HL-60 (cell line): ENCODE measurements at regions not wholly inside any gene's neighbourhood (a gene's known extent, or its start where the extent isn't known, plus 50 kb on each side); places are given as distances from the start of the nearest gene placed in this dataset.

Experiments used
- DNase-seq, 2 experiments: peaks; one replicate each; pipeline ENCODE4 v3.0.0-alpha.2; 2010 to 2020; ENCODE audit warnings: low read depth in 1 of 2, low spot score in 1 of 2
- H3K27ac ChIP-seq: fragments of 250-450 bp; sonication (Bioruptor Pico); replicated peaks from 2 replicates; pipeline ENCODE4 v1.5.1; 2020; ENCODE audit warnings: mild to moderate bottlenecking, moderate library complexity
- H3K27me3 ChIP-seq: fragments of 250-450 bp; sonication (Bioruptor Pico); 2 replicates; pipeline ENCODE4 v1.5.1; 2021; ENCODE audit warnings: mild to moderate bottlenecking, moderate library complexity; ENCODE audit not compliant: insufficient read depth, poor library complexity, severe bottlenecking
- H3K4me3 ChIP-seq: replicated peaks from 2 replicates; pipeline ENCODE4 v1.5.1; 2011; ENCODE audit warnings: mild to moderate bottlenecking, control low read depth, low read length; ENCODE audit not compliant: insufficient read depth
- GABPA ChIP-seq: IDR thresholded peaks from 2 replicates; pipeline ENCODE4 v1.6.1; 2012; ENCODE audit warnings: low read depth
- POLR2AphosphoS5 ChIP-seq: IDR thresholded peaks from 2 replicates; pipeline ENCODE4 v1.6.1; 2012; ENCODE audit warnings: low read depth
- SPI1 ChIP-seq: IDR thresholded peaks from 2 replicates; pipeline ENCODE4 v1.6.1; 2012; ENCODE audit warnings: low read depth, mild to moderate bottlenecking, borderline replicate concordance
- TF ChIP-seq, protein P1 (sequence below): IDR thresholded peaks from 2 replicates; pipeline ENCODE4 v1.6.1; 2012; ENCODE audit warnings: low read depth; ENCODE audit not compliant: insufficient replicate concordance
- TF ChIP-seq, protein P2 (sequence below): IDR thresholded peaks from one replicate; pipeline ENCODE4 v1.5.1; 2011; ENCODE audit warnings: low read length, control low read depth, inconsistent platforms; ENCODE audit not compliant: insufficient read depth

DNA sequence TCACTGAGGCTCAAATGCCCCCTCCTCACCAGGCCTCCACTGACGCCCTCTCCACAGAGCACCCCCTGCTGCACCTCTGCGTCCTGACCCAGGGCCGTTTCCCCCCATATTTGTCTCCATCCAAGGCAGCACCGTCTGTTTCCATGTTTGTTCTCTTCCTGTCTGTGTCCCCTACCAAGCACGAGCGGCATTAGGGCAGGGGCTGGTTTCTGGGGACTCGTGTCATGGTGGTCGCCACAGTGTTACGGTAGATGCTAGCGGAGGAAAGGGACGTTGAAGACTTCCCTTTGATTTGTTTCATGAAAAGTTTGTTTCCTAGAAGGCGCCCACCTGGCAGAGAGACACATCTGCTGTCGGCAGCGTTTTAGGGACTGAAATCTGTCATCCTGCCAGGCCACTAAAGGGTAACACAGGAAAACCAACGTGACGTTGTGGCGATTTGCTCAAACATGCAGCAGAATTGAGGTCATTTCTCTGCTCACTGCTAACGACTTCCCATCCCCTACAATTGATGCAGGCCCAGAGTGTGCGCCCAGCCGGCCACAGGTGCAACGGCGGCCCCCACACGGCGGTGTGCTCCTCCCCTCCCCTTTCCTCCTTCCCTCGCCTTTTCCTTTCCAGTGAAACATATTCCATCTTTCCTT is 79.3 kb upstream of the IRX4 start:
- Histone ChIP-seq H3K4me3 (no peak overlapping the region), H3K27ac (no peak overlapping the region), H3K27me3 (peaks cover 4% of the 10 kb centered on the region)
- DNase-seq: no peak
- TF ChIP-seq, protein P1, sequence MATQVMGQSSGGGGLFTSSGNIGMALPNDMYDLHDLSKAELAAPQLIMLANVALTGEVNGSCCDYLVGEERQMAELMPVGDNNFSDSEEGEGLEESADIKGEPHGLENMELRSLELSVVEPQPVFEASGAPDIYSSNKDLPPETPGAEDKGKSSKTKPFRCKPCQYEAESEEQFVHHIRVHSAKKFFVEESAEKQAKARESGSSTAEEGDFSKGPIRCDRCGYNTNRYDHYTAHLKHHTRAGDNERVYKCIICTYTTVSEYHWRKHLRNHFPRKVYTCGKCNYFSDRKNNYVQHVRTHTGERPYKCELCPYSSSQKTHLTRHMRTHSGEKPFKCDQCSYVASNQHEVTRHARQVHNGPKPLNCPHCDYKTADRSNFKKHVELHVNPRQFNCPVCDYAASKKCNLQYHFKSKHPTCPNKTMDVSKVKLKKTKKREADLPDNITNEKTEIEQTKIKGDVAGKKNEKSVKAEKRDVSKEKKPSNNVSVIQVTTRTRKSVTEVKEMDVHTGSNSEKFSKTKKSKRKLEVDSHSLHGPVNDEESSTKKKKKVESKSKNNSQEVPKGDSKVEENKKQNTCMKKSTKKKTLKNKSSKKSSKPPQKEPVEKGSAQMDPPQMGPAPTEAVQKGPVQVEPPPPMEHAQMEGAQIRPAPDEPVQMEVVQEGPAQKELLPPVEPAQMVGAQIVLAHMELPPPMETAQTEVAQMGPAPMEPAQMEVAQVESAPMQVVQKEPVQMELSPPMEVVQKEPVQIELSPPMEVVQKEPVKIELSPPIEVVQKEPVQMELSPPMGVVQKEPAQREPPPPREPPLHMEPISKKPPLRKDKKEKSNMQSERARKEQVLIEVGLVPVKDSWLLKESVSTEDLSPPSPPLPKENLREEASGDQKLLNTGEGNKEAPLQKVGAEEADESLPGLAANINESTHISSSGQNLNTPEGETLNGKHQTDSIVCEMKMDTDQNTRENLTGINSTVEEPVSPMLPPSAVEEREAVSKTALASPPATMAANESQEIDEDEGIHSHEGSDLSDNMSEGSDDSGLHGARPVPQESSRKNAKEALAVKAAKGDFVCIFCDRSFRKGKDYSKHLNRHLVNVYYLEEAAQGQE: no peak
- TF ChIP-seq POLR2AphosphoS5 (no peak), SPI1 (no peak), GABPA (no peak)
- TF ChIP-seq, protein P2, sequence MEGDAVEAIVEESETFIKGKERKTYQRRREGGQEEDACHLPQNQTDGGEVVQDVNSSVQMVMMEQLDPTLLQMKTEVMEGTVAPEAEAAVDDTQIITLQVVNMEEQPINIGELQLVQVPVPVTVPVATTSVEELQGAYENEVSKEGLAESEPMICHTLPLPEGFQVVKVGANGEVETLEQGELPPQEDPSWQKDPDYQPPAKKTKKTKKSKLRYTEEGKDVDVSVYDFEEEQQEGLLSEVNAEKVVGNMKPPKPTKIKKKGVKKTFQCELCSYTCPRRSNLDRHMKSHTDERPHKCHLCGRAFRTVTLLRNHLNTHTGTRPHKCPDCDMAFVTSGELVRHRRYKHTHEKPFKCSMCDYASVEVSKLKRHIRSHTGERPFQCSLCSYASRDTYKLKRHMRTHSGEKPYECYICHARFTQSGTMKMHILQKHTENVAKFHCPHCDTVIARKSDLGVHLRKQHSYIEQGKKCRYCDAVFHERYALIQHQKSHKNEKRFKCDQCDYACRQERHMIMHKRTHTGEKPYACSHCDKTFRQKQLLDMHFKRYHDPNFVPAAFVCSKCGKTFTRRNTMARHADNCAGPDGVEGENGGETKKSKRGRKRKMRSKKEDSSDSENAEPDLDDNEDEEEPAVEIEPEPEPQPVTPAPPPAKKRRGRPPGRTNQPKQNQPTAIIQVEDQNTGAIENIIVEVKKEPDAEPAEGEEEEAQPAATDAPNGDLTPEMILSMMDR: no peak

DNA sequence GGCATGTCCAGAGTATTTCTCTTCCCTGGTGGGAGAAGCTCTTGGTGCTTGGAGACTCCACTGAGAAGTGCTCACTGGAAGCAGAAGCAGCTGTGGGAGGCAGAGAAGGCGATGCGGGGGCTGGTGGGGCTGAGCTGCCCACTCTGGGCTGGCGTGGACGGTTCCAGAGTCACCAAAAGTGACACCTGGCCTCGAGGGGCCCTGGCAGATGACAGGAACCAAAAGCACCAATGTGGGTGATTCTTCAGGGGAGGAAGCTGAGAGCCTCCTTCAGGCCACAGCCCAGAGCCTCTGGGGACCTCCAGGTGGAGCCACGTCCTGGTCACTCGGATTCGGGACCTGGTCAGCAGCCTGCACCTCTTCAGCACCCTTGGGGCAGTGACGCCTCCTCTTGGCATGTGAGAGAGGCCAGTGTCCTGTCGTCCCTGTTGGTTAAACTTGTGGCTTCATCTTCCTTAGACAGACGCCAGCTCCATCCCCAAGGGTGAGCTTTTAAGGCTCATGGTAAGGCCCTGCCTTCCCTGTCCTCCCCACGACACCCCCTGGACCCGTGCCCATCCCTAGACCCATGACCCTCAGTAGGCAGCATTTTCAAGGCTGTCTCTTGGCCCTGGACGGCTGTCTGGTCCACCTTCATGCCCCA is 78.7 kb upstream of the IRX4 start:
- TF ChIP-seq POLR2AphosphoS5 (no peak), GABPA (no peak), SPI1 (no peak)
- TF ChIP-seq, protein P2: no peak
- TF ChIP-seq, protein P1: no peak
- no peak for DNase-seq
- Histone ChIP-seq H3K27ac (no peak overlapping the region), H3K27me3 (peaks cover 4% of the 10 kb centered on the region), H3K4me3 (no peak overlapping the region)

- no peak overlapping the region for H3K4me3 ChIP-seq
- TF ChIP-seq, protein P1: no peak
- peaks cover 4% of the 10 kb centered on the region for H3K27me3 ChIP-seq
- DNase-seq: no peak
- H3K27ac ChIP-seq: no peak overlapping the region
Observed at GRCh38 chr5:1960595-1961303, 78.0 kb upstream of the IRX4 start.
